ENCODE measurements at regions not wholly inside any gene's neighbourhood (a gene's known extent, or its start where the extent isn't known, plus 50 kb on each side); places are given as distances from the start of the nearest gene placed in this dataset.

- TF ChIP-seq CTCF (IDR thresholded peaks at IDR 0.05) (no peak), POLR2AphosphoS5 (IDR thresholded peaks at IDR 0.05) (no peak)
Measured at GRCh38 chr4:71259280-71259679, 79.5 kb upstream of the SLC4A4 start.
